ENCODE measurements at regions not wholly inside any gene's neighbourhood (a gene's known extent, or its start where the extent isn't known, plus 50 kb on each side); places are given as distances from the start of the nearest gene placed in this dataset.

GRCh38 chr5:133712562-133712961, 100.2 kb upstream of the FSTL4 start:
- Histone ChIP-seq H3K9me3 (ENCODE audit: control insufficient read depth in 2 of 2, low read length in 2 of 2) (no peaks in the 10 kb centered on the region), H3K27ac (ENCODE audit: low read depth in 2 of 2, low read length in 2 of 2) (no peak overlapping the region), H3K4me3 (ENCODE audit: low read length in 2 of 2) (no peak overlapping the region), H3K36me3 (ENCODE audit: control insufficient read depth in 2 of 2, insufficient read depth in 2 of 2, low read length in 2 of 2) (no peaks in the 10 kb centered on the region), H3K27me3 (ENCODE audit: control insufficient read depth in 2 of 2, insufficient read depth in 2 of 2, low read length in 2 of 2) (no peaks in the 10 kb centered on the region), H3K4me1 (ENCODE audit: control insufficient read depth in 2 of 2, insufficient read depth in 2 of 2, low read length in 2 of 2) (no peaks in the 10 kb centered on the region), H3K9ac (ENCODE audit: low read depth in 1 of 2, low read length in 2 of 2) (no peak overlapping the region)

DNA sequence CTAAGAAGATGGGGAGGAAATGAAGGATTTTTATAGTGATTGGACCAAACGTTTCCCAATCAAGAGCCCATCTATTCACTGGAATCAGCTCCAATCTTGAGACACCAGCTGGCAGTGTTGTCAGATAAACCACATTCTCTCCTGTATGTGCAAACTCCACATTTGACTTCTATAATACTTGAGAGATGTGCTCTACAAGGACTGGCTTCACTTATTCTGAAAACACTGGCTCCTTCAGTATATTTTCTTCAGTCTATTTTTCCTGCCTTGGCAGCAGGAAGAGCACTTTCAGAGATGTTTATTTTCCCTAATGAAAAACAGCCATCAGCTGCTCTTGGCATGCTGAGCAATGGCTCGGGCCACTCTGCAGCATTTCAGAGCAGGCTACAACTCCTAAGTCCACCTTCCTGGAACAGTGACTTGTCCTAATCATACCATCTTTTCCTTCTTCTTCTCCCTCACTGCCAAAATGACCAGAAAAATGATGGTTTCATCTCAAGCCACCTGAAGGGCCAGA, 96.9 kb upstream of the FSTL4 start:
- Histone ChIP-seq H3K27me3 (ENCODE audit: control insufficient read depth in 2 of 2, insufficient read depth in 2 of 2, low read length in 2 of 2) (no peaks in the 10 kb centered on the region), H3K9ac (ENCODE audit: low read depth in 1 of 2, low read length in 2 of 2) (no peak overlapping the region), H3K9me3 (ENCODE audit: control insufficient read depth in 2 of 2, low read length in 2 of 2) (no peaks in the 10 kb centered on the region), H3K4me3 (ENCODE audit: low read length in 2 of 2) (no peak overlapping the region), H3K27ac (ENCODE audit: low read depth in 2 of 2, low read length in 2 of 2) (no peak overlapping the region), H3K4me1 (ENCODE audit: control insufficient read depth in 2 of 2, insufficient read depth in 2 of 2, low read length in 2 of 2) (no peaks in the 10 kb centered on the region), H3K36me3 (ENCODE audit: control insufficient read depth in 2 of 2, insufficient read depth in 2 of 2, low read length in 2 of 2) (no peaks in the 10 kb centered on the region)

GRCh38 chr5:133708331-133708850, 96.0 kb upstream of the FSTL4 start:
- Histone ChIP-seq H3K4me1 (ENCODE audit: control insufficient read depth in 2 of 2, insufficient read depth in 2 of 2, low read length in 2 of 2) (no peaks in the 10 kb centered on the region), H3K36me3 (ENCODE audit: control insufficient read depth in 2 of 2, insufficient read depth in 2 of 2, low read length in 2 of 2) (no peaks in the 10 kb centered on the region), H3K27ac (ENCODE audit: low read depth in 2 of 2, low read length in 2 of 2) (no peak overlapping the region), H3K4me3 (ENCODE audit: low read length in 2 of 2) (no peak overlapping the region), H3K9me3 (ENCODE audit: control insufficient read depth in 2 of 2, low read length in 2 of 2) (no peaks in the 10 kb centered on the region), H3K9ac (ENCODE audit: low read depth in 1 of 2, low read length in 2 of 2) (no peak overlapping the region), H3K27me3 (ENCODE audit: control insufficient read depth in 2 of 2, insufficient read depth in 2 of 2, low read length in 2 of 2) (no peaks in the 10 kb centered on the region)

DNA sequence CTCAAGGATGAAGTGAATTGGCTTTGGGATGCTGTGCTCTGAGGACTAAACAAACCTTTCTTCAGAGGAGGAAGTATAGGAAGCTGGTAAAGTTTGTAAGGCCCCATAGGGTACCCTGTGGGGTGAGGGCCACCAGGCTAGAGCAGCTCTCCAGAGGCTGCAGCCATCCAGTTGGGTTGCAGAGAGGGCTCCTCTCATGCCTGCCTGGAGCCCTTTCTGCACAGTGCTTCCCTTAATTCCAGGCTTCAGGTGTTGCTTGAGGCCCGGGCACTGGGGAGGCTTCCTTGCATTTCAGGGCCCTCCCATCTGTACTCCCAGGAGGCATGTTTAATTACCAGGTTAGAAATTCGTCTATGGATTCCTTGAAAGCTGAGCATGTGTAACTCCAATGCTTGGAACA, 95.3 kb upstream of the FSTL4 start:
- H3K36me3 ChIP-seq (ENCODE audit: control insufficient read depth in 2 of 2, insufficient read depth in 2 of 2, low read length in 2 of 2): no peaks in the 10 kb centered on the region
- H3K9me3 ChIP-seq (ENCODE audit: control insufficient read depth in 2 of 2, low read length in 2 of 2): no peaks in the 10 kb centered on the region
- H3K27me3 ChIP-seq (ENCODE audit: control insufficient read depth in 2 of 2, insufficient read depth in 2 of 2, low read length in 2 of 2): no peaks in the 10 kb centered on the region
- H3K4me3 ChIP-seq (ENCODE audit: low read length in 2 of 2): no peak overlapping the region
- no peaks in the 10 kb centered on the region for H3K4me1 ChIP-seq (ENCODE audit: control insufficient read depth in 2 of 2, insufficient read depth in 2 of 2, low read length in 2 of 2)
- no peak overlapping the region for H3K27ac ChIP-seq (ENCODE audit: low read depth in 2 of 2, low read length in 2 of 2)
- no peak overlapping the region for H3K9ac ChIP-seq (ENCODE audit: low read depth in 1 of 2, low read length in 2 of 2)

DNA sequence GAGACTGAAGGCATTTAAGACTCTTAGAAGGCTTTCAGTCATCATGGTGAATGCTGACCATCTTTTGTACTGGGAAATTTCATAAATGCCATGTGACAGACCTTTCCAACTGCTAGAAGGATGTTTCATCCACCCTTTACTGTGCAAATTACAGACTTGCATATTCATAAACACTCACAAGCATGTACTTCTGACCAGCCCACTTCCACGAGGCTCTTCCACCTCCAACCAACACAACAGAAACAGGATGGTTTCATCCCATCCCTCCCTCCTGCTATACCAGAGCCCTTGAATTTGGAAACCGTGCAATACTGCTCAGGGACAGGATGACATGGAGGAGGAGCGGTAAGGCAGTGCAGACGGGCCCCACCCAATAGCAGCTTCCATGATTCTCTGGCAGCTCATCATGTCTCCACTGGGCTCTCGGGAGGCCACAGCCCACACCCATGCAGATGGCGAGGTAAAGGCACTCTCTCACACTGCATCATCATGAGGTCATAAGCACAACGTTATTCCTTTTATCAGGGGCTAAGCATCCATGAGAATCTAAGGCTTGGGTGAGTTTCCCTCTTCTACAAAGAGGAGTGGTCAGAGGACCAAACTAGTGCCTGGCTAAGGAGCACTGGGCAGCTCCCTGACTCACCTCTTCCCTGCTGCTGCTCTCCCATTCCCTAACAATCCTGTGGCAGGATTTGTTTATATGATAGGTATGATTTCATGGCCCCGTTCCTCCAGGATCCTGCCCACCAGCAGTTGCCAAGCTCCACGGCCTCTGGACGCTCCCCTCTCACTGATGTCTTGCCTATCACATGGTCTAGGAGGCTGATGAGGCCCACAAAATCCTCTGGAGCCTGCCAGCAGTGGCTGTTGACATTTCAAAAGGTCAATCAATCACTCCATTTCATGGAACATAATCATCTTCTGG, 94.4 kb upstream of the FSTL4 start:
- Histone ChIP-seq H3K4me1 (ENCODE audit: control insufficient read depth in 2 of 2, insufficient read depth in 2 of 2, low read length in 2 of 2) (no peaks in the 10 kb centered on the region), H3K9me3 (ENCODE audit: control insufficient read depth in 2 of 2, low read length in 2 of 2) (no peaks in the 10 kb centered on the region), H3K4me3 (ENCODE audit: low read length in 2 of 2) (no peak overlapping the region), H3K36me3 (ENCODE audit: control insufficient read depth in 2 of 2, insufficient read depth in 2 of 2, low read length in 2 of 2) (no peaks in the 10 kb centered on the region), H3K27me3 (ENCODE audit: control insufficient read depth in 2 of 2, insufficient read depth in 2 of 2, low read length in 2 of 2) (no peaks in the 10 kb centered on the region), H3K9ac (ENCODE audit: low read depth in 1 of 2, low read length in 2 of 2) (no peak overlapping the region), H3K27ac (ENCODE audit: low read depth in 2 of 2, low read length in 2 of 2) (no peak overlapping the region)

- Histone ChIP-seq H3K36me3 (ENCODE audit: control insufficient read depth in 2 of 2, insufficient read depth in 2 of 2, low read length in 2 of 2) (no peaks in the 10 kb centered on the region), H3K4me3 (ENCODE audit: low read length in 2 of 2) (no peak overlapping the region), H3K9me3 (ENCODE audit: control insufficient read depth in 2 of 2, low read length in 2 of 2) (no peaks in the 10 kb centered on the region), H3K4me1 (ENCODE audit: control insufficient read depth in 2 of 2, insufficient read depth in 2 of 2, low read length in 2 of 2) (no peaks in the 10 kb centered on the region), H3K27ac (ENCODE audit: low read depth in 2 of 2, low read length in 2 of 2) (no peak overlapping the region), H3K27me3 (ENCODE audit: control insufficient read depth in 2 of 2, insufficient read depth in 2 of 2, low read length in 2 of 2) (no peaks in the 10 kb centered on the region), H3K9ac (ENCODE audit: low read depth in 1 of 2, low read length in 2 of 2) (no peak overlapping the region)
Observed at GRCh38 chr5:133705331-133705730, 93.0 kb upstream of the FSTL4 start.

DNA sequence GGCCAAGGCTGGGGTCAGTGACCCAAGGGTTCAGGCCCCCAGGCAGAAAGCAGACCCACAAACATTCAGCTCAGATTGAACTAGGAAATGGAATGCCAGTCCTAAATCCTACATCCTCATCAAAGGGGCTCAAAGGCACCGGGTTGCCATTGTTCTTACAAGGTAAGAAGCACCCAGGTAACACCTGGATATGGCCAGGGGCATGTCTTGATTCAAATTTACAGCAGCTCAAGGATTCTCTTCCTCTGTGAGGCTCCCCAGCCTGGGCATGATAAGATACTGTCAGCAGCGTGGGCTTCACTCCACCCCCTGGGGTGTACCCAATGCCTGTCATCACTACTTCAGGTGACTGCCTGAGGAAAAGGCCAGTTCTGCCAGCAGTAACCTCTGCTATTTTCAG, 92.1 kb upstream of the FSTL4 start:
- no peak overlapping the region for H3K4me3 ChIP-seq (ENCODE audit: low read length in 2 of 2)

DNA sequence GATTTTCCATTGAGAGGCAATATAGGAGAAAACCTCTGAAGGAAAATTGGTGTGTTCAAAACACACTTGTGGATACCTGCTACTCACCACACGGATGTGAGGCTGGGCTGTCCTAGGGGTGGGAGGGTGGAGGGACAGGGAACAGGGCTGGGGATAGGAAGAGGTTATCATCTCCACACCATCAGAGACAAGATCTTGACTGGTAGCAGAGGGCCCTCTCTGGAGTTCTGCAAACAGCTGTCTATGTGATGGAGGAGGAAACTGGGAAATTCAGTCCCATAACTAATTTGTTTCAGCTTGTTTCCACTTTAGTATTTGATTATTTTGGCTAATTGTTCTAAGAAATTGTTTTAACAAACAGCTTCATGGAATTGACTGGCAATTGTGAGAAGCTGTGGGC, 91.6 kb upstream of the FSTL4 start:
- no peak overlapping the region for H3K4me3 ChIP-seq (ENCODE audit: low read length in 2 of 2)

More for the DNA sequence above, 92.1 kb upstream of the FSTL4 start:
- no peaks in the 10 kb centered on the region for H3K36me3 ChIP-seq (ENCODE audit: control insufficient read depth in 2 of 2, insufficient read depth in 2 of 2, low read length in 2 of 2)
- no peaks in the 10 kb centered on the region for H3K9me3 ChIP-seq (ENCODE audit: control insufficient read depth in 2 of 2, low read length in 2 of 2)
- no peaks in the 10 kb centered on the region for H3K4me1 ChIP-seq (ENCODE audit: control insufficient read depth in 2 of 2, insufficient read depth in 2 of 2, low read length in 2 of 2)
- no peaks in the 10 kb centered on the region for H3K27me3 ChIP-seq (ENCODE audit: control insufficient read depth in 2 of 2, insufficient read depth in 2 of 2, low read length in 2 of 2)
- H3K27ac ChIP-seq (ENCODE audit: low read depth in 2 of 2, low read length in 2 of 2): no peak overlapping the region
- H3K9ac ChIP-seq (ENCODE audit: low read depth in 1 of 2, low read length in 2 of 2): no peak overlapping the region

DNA sequence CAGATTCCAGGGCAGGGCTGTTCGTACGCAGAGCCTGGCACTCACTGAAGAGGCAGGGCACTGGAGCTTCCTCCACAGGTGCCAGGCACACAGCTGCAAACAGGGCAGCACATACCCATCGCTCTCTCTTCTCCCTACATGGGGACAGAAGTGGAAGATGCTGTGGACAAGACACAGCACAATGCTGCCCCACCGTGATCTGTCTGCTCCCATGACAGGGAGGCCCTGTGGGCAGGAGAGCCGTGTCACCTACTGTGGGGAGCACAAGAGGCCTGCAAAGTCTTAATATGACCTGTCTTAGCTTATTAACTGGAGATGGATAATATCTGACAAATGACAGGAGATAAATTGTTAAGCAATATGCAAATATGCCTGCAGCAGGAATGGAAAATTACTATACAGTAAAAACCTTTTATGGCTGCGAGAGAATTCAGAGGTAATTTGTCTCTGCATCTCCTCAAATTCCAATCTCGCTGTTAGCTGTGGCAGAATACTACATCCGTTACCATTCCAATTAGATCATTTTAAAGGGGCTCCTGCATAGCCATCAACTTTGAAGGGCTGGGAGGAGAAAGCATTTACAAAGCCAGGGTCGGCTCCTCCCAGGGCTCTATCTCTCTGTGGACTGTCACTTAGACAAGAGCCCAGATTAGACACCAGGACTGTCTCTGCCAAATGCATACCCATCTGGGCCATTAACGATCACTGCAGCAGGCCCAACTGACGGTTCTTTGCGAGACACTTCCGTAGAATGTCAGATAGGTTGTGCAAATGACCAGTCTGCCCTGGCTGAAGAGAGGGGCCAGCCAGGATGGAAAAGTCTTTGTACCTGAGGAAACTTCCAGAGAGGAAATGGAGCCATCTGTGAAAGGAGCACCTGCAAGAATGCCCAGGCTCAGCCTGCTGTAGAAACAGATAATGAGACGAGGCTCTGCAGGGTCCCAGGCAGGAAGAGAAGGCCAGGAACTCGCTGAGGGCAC, 90.7 kb upstream of the FSTL4 start:
- Histone ChIP-seq H3K4me1 (ENCODE audit: control insufficient read depth in 2 of 2, insufficient read depth in 2 of 2, low read length in 2 of 2) (no peaks in the 10 kb centered on the region), H3K9me3 (ENCODE audit: control insufficient read depth in 2 of 2, low read length in 2 of 2) (no peaks in the 10 kb centered on the region), H3K4me3 (ENCODE audit: low read length in 2 of 2) (no peak overlapping the region), H3K36me3 (ENCODE audit: control insufficient read depth in 2 of 2, insufficient read depth in 2 of 2, low read length in 2 of 2) (no peaks in the 10 kb centered on the region), H3K27me3 (ENCODE audit: control insufficient read depth in 2 of 2, insufficient read depth in 2 of 2, low read length in 2 of 2) (no peaks in the 10 kb centered on the region), H3K9ac (ENCODE audit: low read depth in 1 of 2, low read length in 2 of 2) (no peak overlapping the region), H3K27ac (ENCODE audit: low read depth in 2 of 2, low read length in 2 of 2) (no peak overlapping the region)

More for the DNA sequence above, 91.6 kb upstream of the FSTL4 start:
- Histone ChIP-seq H3K36me3 (ENCODE audit: control insufficient read depth in 2 of 2, insufficient read depth in 2 of 2, low read length in 2 of 2) (no peaks in the 10 kb centered on the region), H3K27me3 (ENCODE audit: control insufficient read depth in 2 of 2, insufficient read depth in 2 of 2, low read length in 2 of 2) (no peaks in the 10 kb centered on the region), H3K9me3 (ENCODE audit: control insufficient read depth in 2 of 2, low read length in 2 of 2) (no peaks in the 10 kb centered on the region), H3K27ac (ENCODE audit: low read depth in 2 of 2, low read length in 2 of 2) (no peak overlapping the region), H3K9ac (ENCODE audit: low read depth in 1 of 2, low read length in 2 of 2) (no peak overlapping the region), H3K4me1 (ENCODE audit: control insufficient read depth in 2 of 2, insufficient read depth in 2 of 2, low read length in 2 of 2) (no peaks in the 10 kb centered on the region)

Data from mucosa of rectum (tissue), 2 donors.